ENCODE measurements at regions not wholly inside any gene's neighbourhood (a gene's known extent, or its start where the extent isn't known, plus 50 kb on each side); places are given as distances from the start of the nearest gene placed in this dataset.

DNA sequence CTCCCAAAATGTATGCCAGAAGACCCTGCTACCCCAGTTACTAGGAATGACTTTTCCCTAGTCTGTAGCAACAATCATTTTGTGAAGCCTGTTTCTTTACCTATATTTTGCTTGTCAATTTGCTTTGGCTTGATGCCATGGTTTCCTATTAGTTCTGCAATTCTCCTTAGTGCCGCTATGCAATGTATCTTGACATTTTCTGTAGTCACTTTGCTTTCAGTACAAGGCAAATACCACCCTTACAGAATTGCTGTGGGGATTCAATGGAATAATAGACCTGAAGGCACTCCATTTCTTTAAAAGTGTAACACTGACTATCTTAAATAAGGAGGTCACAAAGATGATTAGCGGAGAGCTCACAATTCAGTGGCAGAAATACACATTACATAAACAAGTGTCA lies 291.1 kb downstream of the NR2F1-AS1 start:
- no peaks in the 10 kb centered on the region for H3K36me3 ChIP-seq (replicated peaks; ENCODE audit: low read depth, low read length)
- TF ChIP-seq, protein P1, sequence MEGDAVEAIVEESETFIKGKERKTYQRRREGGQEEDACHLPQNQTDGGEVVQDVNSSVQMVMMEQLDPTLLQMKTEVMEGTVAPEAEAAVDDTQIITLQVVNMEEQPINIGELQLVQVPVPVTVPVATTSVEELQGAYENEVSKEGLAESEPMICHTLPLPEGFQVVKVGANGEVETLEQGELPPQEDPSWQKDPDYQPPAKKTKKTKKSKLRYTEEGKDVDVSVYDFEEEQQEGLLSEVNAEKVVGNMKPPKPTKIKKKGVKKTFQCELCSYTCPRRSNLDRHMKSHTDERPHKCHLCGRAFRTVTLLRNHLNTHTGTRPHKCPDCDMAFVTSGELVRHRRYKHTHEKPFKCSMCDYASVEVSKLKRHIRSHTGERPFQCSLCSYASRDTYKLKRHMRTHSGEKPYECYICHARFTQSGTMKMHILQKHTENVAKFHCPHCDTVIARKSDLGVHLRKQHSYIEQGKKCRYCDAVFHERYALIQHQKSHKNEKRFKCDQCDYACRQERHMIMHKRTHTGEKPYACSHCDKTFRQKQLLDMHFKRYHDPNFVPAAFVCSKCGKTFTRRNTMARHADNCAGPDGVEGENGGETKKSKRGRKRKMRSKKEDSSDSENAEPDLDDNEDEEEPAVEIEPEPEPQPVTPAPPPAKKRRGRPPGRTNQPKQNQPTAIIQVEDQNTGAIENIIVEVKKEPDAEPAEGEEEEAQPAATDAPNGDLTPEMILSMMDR (IDR thresholded peaks at IDR 0.05; ENCODE audit: low read depth, low read length): no peak
- TF ChIP-seq EZH2phosphoT487 (IDR thresholded peaks at IDR 0.05; ENCODE audit: low read depth): no peak
- H3K9me3 ChIP-seq (ENCODE audit: insufficient read depth, low read length): no peaks in the 10 kb centered on the region
- no peaks in the 10 kb centered on the region for H3K4me1 ChIP-seq (ENCODE audit: low read length)
- no peaks in the 10 kb centered on the region for H3K27me3 ChIP-seq (ENCODE audit: low read depth, low read length)
- no peak overlapping the region for H3K27ac ChIP-seq (ENCODE audit: low read length)
- no peaks in the 10 kb centered on the region for H3K79me2 ChIP-seq (ENCODE audit: low read length)
- H4K20me1 ChIP-seq (ENCODE audit: insufficient read depth, low read length): no peaks in the 10 kb centered on the region
- H3K4me3 ChIP-seq (ENCODE audit: low read length): no peak overlapping the region
- no peak overlapping the region for H3K9ac ChIP-seq (ENCODE audit: low read length)
- H3K4me2 ChIP-seq (ENCODE audit: low read length): no peak overlapping the region
- H2AFZ ChIP-seq (ENCODE audit: low read depth, low read length): no peak overlapping the region

DNA sequence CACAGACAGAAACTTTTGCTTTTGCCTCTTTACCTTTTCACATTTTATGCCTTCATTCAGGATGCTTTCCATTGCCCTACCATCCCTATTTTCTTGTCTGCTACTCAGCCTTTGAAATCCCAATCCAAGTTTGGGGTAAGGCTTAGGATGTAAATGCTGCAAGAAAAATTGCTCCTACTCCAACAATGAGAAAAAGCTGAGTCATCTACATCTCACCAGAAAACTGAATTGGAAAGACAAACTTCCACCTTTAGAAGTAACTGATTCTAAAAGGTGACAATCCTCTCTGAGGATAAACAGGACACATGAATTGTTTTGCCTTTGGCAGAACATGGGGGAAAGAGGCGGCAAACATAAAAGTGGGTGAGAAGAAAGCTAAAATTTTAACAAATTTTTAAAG lies 295.6 kb downstream of the NR2F1-AS1 start:
- Histone ChIP-seq H3K27ac (ENCODE audit: low read length) (no peak overlapping the region), H3K9me3 (ENCODE audit: insufficient read depth, low read length) (no peaks in the 10 kb centered on the region), H3K27me3 (ENCODE audit: low read depth, low read length) (no peaks in the 10 kb centered on the region), H3K4me1 (ENCODE audit: low read length) (no peaks in the 10 kb centered on the region), H3K36me3 (replicated peaks; ENCODE audit: low read depth, low read length) (no peaks in the 10 kb centered on the region), H3K9ac (ENCODE audit: low read length) (no peak overlapping the region), H3K4me2 (ENCODE audit: low read length) (no peak overlapping the region), H3K4me3 (ENCODE audit: low read length) (no peak overlapping the region), H2AFZ (ENCODE audit: low read depth, low read length) (no peak overlapping the region), H4K20me1 (ENCODE audit: insufficient read depth, low read length) (no peaks in the 10 kb centered on the region), H3K79me2 (ENCODE audit: low read length) (no peaks in the 10 kb centered on the region)
- TF ChIP-seq, protein P1 (IDR thresholded peaks at IDR 0.05; ENCODE audit: low read depth, low read length): no peak
- no peak for TF ChIP-seq EZH2phosphoT487 (IDR thresholded peaks at IDR 0.05; ENCODE audit: low read depth)

DNA sequence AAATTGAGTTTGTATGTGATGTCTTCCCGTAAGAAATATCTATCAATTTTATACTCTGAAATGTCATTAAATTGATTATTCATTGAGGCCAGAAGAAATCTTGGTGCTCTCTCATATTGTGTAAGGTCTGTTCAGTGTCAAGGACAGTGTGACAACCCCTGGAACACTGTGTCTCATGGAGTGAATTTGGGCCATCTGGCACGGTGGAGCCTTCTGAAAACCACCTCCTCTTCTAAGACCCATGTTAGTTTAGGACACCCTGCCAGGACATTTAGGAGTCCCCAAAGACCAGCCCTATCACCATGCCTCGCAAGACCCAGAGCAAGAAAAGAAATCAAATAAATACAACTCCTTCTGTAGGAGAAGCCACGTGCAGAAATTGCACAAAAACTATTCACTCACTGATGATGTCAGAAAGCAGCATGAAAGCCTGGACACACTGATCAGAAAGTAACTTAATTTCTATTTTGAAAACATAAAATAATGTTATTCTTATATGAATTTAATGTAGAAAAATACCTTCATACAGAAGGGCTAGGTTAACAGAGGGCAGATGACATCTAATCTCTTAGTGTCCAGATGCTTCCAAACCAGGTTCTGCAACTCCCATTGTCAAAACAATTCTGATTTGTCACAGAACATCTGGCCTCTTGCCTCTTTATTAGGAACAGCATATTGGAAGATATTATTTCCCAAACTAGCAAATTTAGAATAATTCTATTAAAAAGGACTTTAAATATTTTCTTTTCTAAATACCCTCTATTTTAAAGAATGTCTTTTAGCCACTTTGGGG lies 298.8 kb downstream of the NR2F1-AS1 start:
- no peaks in the 10 kb centered on the region for H3K36me3 ChIP-seq (replicated peaks; ENCODE audit: low read depth, low read length)
- H3K27me3 ChIP-seq (ENCODE audit: low read depth, low read length): no peaks in the 10 kb centered on the region
- no peaks in the 10 kb centered on the region for H3K9me3 ChIP-seq (ENCODE audit: insufficient read depth, low read length)
- no peaks in the 10 kb centered on the region for H3K79me2 ChIP-seq (ENCODE audit: low read length)
- no peak overlapping the region for H3K27ac ChIP-seq (ENCODE audit: low read length)
- no peak for TF ChIP-seq EZH2phosphoT487 (IDR thresholded peaks at IDR 0.05; ENCODE audit: low read depth)
- no peaks in the 10 kb centered on the region for H3K4me1 ChIP-seq (ENCODE audit: low read length)
- H2AFZ ChIP-seq (ENCODE audit: low read depth, low read length): no peak overlapping the region
- H3K9ac ChIP-seq (ENCODE audit: low read length): no peak overlapping the region
- no peaks in the 10 kb centered on the region for H4K20me1 ChIP-seq (ENCODE audit: insufficient read depth, low read length)
- H3K4me3 ChIP-seq (ENCODE audit: low read length): no peak overlapping the region
- no peak overlapping the region for H3K4me2 ChIP-seq (ENCODE audit: low read length)

DNA sequence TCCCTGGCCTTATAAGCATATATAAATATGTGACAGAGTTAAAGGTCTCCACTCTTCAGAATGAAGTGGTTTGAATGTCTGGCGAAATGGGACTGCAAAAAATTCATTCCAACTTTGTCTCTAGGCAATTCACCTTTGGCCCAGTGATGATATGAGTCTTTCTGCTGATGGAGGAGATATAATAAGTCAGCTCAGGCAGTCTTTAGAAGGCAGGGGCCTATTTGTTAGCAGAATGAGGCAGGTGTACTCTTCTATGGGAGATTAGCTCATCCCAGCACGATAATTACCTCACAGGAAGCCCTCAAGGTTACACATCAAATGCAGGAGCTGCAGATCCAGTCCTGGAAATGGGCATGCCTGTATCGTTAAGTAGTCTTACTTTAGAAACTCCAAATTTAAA lies 300.5 kb downstream of the NR2F1-AS1 start:
- Histone ChIP-seq H3K4me3 (ENCODE audit: low read length) (no peak overlapping the region), H3K9me3 (ENCODE audit: insufficient read depth, low read length) (no peaks in the 10 kb centered on the region), H3K4me2 (ENCODE audit: low read length) (no peak overlapping the region), H3K27me3 (ENCODE audit: low read depth, low read length) (no peaks in the 10 kb centered on the region), H2AFZ (ENCODE audit: low read depth, low read length) (no peak overlapping the region), H4K20me1 (ENCODE audit: insufficient read depth, low read length) (no peaks in the 10 kb centered on the region), H3K9ac (ENCODE audit: low read length) (no peak overlapping the region), H3K27ac (ENCODE audit: low read length) (no peak overlapping the region), H3K4me1 (ENCODE audit: low read length) (no peaks in the 10 kb centered on the region), H3K36me3 (replicated peaks; ENCODE audit: low read depth, low read length) (no peaks in the 10 kb centered on the region), H3K79me2 (ENCODE audit: low read length) (no peaks in the 10 kb centered on the region)
- TF ChIP-seq EZH2phosphoT487 (IDR thresholded peaks at IDR 0.05; ENCODE audit: low read depth): no peak
- TF ChIP-seq, protein P1 (IDR thresholded peaks at IDR 0.05; ENCODE audit: low read depth, low read length): no peak

Data from OCI-LY3 (cell line).